HEK293 (cell line): ENCODE measurements at regions not wholly inside any gene's neighbourhood (a gene's known extent, or its start where the extent isn't known, plus 50 kb on each side); places are given as distances from the start of the nearest gene placed in this dataset.

Experiments used
- CTCF ChIA-PET: fragments of 350-600 bp; formaldehyde crosslinking; extraction: SDS; loops from one replicate; lab custom pipeline; 2021; ENCODE audit warnings: antibody characterized with exemption; lab: Yijun Ruan, JAX
- POLR2A ChIA-PET: fragments of 300-600 bp; formaldehyde crosslinking; extraction: SDS; loops from one replicate; lab custom pipeline; 2020; ENCODE audit warnings: antibody characterized with exemption, inconsistent platforms; lab: Yijun Ruan, JAX
- H3K27ac ChIP-seq: fragments of 200-500 bp; sonication (Bioruptor generic); 2 replicates; pipeline ENCODE4 v1.5.1; 2014; ENCODE audit warnings: low read depth, low read length, control low read depth, inconsistent platforms; ENCODE audit errors: extremely low read depth
- H3K36me3 ChIP-seq, 2 experiments: fragments of 200-500 bp in 1 of 2; sonication (Bioruptor generic) in 1 of 2; 1 replicate in 1 of 2; 2 replicates in 1 of 2; pipeline ENCODE4 v1.5.1; 2014 to 2017; ENCODE audit warnings: inconsistent platforms in 2 of 2, low read length in 2 of 2; ENCODE audit not compliant: control insufficient read depth in 2 of 2, insufficient read depth in 1 of 2
- H3K4me1 ChIP-seq: fragments of 200-500 bp; sonication (Bioruptor generic); 2 replicates; pipeline ENCODE4 v1.5.1; 2014; ENCODE audit warnings: mild to moderate bottlenecking, low read length, inconsistent platforms; ENCODE audit not compliant: control insufficient read depth, insufficient read depth
- H3K4me3 ChIP-seq: 2 replicates; pipeline ENCODE4 v1.5.1; 2011; ENCODE audit warnings: low read depth, mild to moderate bottlenecking, control low read depth, low read length, moderate library complexity
- H3K9me3 ChIP-seq: fragments of 200-500 bp; sonication (Bioruptor generic); 2 replicates; pipeline ENCODE4 v1.5.1; 2014; ENCODE audit warnings: low read depth, low read length, inconsistent platforms; ENCODE audit not compliant: control insufficient read depth, insufficient read depth
- CTCF ChIP-seq: fragments of 450-650 bp; formaldehyde crosslinking; IDR thresholded peaks from 2 replicates; pipeline ENCODE4 v1.5.1; 2016; ENCODE audit warnings: missing biosample characterization, missing genetic modification characterization
- HOXC10 ChIP-seq: sonication (generic); formaldehyde crosslinking; IDR thresholded peaks from 2 replicates; pipeline ENCODE4 v1.8.1; 2023; ENCODE audit warnings: mild to moderate bottlenecking, missing genetic modification reagents
- OSR2 ChIP-seq: fragments of 450-650 bp; formaldehyde crosslinking; IDR thresholded peaks from 2 replicates; pipeline ENCODE4 v1.5.1; 2016; ENCODE audit warnings: missing biosample characterization, missing genetic modification characterization
- PATZ1 ChIP-seq: fragments of 450-650 bp; formaldehyde crosslinking; IDR thresholded peaks from 2 replicates; pipeline ENCODE4 v1.5.1; 2016; ENCODE audit warnings: missing biosample characterization, missing genetic modification characterization
- PRDM2 ChIP-seq: fragments of 450-650 bp; formaldehyde crosslinking; IDR thresholded peaks from 2 replicates; pipeline ENCODE4 v1.5.1; 2016; ENCODE audit warnings: missing biosample characterization, missing genetic modification characterization, borderline replicate concordance
- PRDM4 ChIP-seq: fragments of 450-650 bp; formaldehyde crosslinking; IDR thresholded peaks from 2 replicates; pipeline ENCODE4 v1.5.1; 2017; ENCODE audit warnings: missing biosample characterization, missing genetic modification characterization
- PRDM6 ChIP-seq: fragments of 450-650 bp; formaldehyde crosslinking; IDR thresholded peaks from 2 replicates; pipeline ENCODE4 v1.5.1; 2017; ENCODE audit warnings: missing biosample characterization, missing genetic modification characterization
- ZBTB49 ChIP-seq: fragments of 450-650 bp; formaldehyde crosslinking; IDR thresholded peaks from 2 replicates; pipeline ENCODE4 v1.5.1; 2016; ENCODE audit warnings: missing biosample characterization, missing genetic modification characterization, low read depth
- ZFP69B ChIP-seq: fragments of 450-650 bp; formaldehyde crosslinking; IDR thresholded peaks from 2 replicates; pipeline ENCODE4 v1.5.1; 2016; ENCODE audit warnings: missing biosample characterization, missing genetic modification characterization
- ZNF157 ChIP-seq: fragments of 450-650 bp; formaldehyde crosslinking; IDR thresholded peaks from 2 replicates; pipeline ENCODE4 v1.5.1; 2016; ENCODE audit warnings: missing biosample characterization, missing genetic modification characterization
- ZNF211 ChIP-seq: fragments of 450-650 bp; formaldehyde crosslinking; IDR thresholded peaks from 2 replicates; pipeline ENCODE4 v1.5.1; 2016; ENCODE audit warnings: low read depth, missing biosample characterization, missing genetic modification characterization
- ZNF302 ChIP-seq: fragments of 450-650 bp; formaldehyde crosslinking; IDR thresholded peaks from 2 replicates; pipeline ENCODE4 v1.5.1; 2016; ENCODE audit warnings: missing biosample characterization, missing genetic modification characterization, low read depth
- ZNF433 ChIP-seq: fragments of 450-650 bp; formaldehyde crosslinking; IDR thresholded peaks from 2 replicates; pipeline ENCODE4 v1.5.1; 2016; ENCODE audit warnings: missing biosample characterization, missing genetic modification characterization, low read depth
- ZNF530 ChIP-seq: fragments of 450-650 bp; formaldehyde crosslinking; IDR thresholded peaks from 2 replicates; pipeline ENCODE4 v1.5.1; 2016; ENCODE audit warnings: low read depth, missing biosample characterization, missing genetic modification characterization
- ZNF645 ChIP-seq: fragments of 450-650 bp; formaldehyde crosslinking; IDR thresholded peaks from 2 replicates; pipeline ENCODE4; 2016; ENCODE audit warnings: missing biosample characterization, missing genetic modification characterization
- ZNF704 ChIP-seq: fragments of 450-650 bp; formaldehyde crosslinking; IDR thresholded peaks from 2 replicates; pipeline ENCODE4 v1.5.1; 2016; ENCODE audit warnings: missing biosample characterization, missing genetic modification characterization

GRCh38 chr6:100175814-100176310 is 181.8 kb upstream of the MCHR2 start (continued):
- no peak for TF ChIP-seq PRDM4 (tag by site-specific recombination)
- no peak for TF ChIP-seq ZNF211 (tag by site-specific recombination)

GRCh38 chr6:100173211-100173610 is 179.2 kb upstream of the MCHR2 start:
- ChIA-PET POLR2A (no interaction called here), CTCF (interaction anchor here (1.0 kb wide), 1 partner anchor 306 kb away, joined by 3 read pairs; no protein-coding TSS in a partner anchor)
- Histone ChIP-seq H3K9me3 (no peaks in the 10 kb centered on the region), H3K4me1 (0 out of 2 replicates have a peak, but pooled peaks cover 3% of the 10 kb centered on the region), H3K27ac (no peak overlapping the region), H3K36me3 (no peaks in the 10 kb centered on the region), H3K4me3 (no peak overlapping the region)
- no peak for TF ChIP-seq OSR2
- no peak for TF ChIP-seq HOXC10 (CRISPR knock-in tag)
- no peak for TF ChIP-seq ZNF302 (tag by site-specific recombination)
- TF ChIP-seq ZNF157 (tag by site-specific recombination): no peak
- TF ChIP-seq PATZ1 (tag by site-specific recombination): no peak
- TF ChIP-seq ZBTB49: no peak
- no peak for TF ChIP-seq ZNF704 (tag by site-specific recombination)
- TF ChIP-seq ZNF433 (tag by site-specific recombination): no peak
- TF ChIP-seq CTCF (tag by site-specific recombination): no peak
- no peak for TF ChIP-seq PRDM2 (tag by site-specific recombination)
- TF ChIP-seq ZNF645: no peak
- no peak for TF ChIP-seq PRDM6 (tag by site-specific recombination)
- no peak for TF ChIP-seq ZNF530
- TF ChIP-seq ZFP69B (tag by site-specific recombination): no peak
